Ishikawa (cell line): ENCODE measurements at regions not wholly inside any gene's neighbourhood (a gene's known extent, or its start where the extent isn't known, plus 50 kb on each side); places are given as distances from the start of the nearest gene placed in this dataset.

ENCODE experiments used
- CEBPB ChIP-seq: IDR thresholded peaks from 2 replicates; pipeline ENCODE4 v1.6.1; 2012
- CREB1 ChIP-seq: IDR thresholded peaks from 2 replicates; pipeline ENCODE4 v1.6.1; 2012; ENCODE audit warnings: low read depth
- EGR1 ChIP-seq: IDR thresholded peaks from 2 replicates; pipeline ENCODE4 v1.6.1; 2012
- EP300 ChIP-seq: IDR thresholded peaks from 2 replicates; pipeline ENCODE4 v1.6.1; 2012; ENCODE audit warnings: borderline replicate concordance
- FOXM1 ChIP-seq: IDR thresholded peaks from 2 replicates; pipeline ENCODE4 v1.6.1; 2012; ENCODE audit warnings: low read depth, borderline replicate concordance
- RAD21 ChIP-seq: IDR thresholded peaks from 2 replicates; pipeline ENCODE4 v1.6.1; 2012; ENCODE audit warnings: low read depth
- TAF1 ChIP-seq: IDR thresholded peaks from 2 replicates; pipeline ENCODE4 v1.6.1; 2012; ENCODE audit warnings: low read depth, mild to moderate bottlenecking
- TCF12 ChIP-seq: IDR thresholded peaks from 2 replicates; pipeline ENCODE4 v1.6.1; 2012; ENCODE audit warnings: low read depth
- TEAD4 ChIP-seq: IDR thresholded peaks from 2 replicates; pipeline ENCODE4 v1.6.1; 2012
- YY1 ChIP-seq: IDR thresholded peaks from 2 replicates; pipeline ENCODE4 v1.6.1; 2012; ENCODE audit warnings: low read depth
- ZBTB7A ChIP-seq: IDR thresholded peaks from 2 replicates; pipeline ENCODE4 v1.6.1; 2012; ENCODE audit warnings: low read depth
- TF ChIP-seq, protein P1 (sequence below): IDR thresholded peaks from 2 replicates; pipeline ENCODE4 v1.6.1; 2012; ENCODE audit warnings: low read depth, mild to moderate bottlenecking
- TF ChIP-seq, protein P2 (sequence below): IDR thresholded peaks from 2 replicates; pipeline ENCODE4 v1.6.1; 2012
- TF ChIP-seq, protein P3 (sequence below): IDR thresholded peaks from 2 replicates; pipeline ENCODE4 v1.6.1; 2012

DNA sequence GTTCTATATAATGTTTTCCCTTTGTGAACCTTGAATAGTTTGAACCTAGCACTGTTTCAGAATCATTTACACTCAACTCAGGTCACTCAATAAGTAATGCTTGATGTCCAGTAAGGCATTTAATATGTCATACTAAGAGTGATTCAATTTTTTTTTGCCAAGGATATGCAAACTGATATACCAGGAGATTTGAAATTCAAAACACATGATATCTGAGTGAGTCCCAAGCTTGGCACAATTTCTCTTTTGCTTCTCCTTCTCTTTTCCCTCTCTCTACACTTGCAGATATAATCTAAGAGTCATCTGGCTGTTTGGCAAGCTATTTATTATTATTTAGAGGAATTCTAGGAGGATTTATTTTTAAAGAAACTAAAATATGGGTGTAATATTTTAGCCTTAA lies 61.6 kb upstream of the SPAG17 start:
- TF ChIP-seq, protein P1, sequence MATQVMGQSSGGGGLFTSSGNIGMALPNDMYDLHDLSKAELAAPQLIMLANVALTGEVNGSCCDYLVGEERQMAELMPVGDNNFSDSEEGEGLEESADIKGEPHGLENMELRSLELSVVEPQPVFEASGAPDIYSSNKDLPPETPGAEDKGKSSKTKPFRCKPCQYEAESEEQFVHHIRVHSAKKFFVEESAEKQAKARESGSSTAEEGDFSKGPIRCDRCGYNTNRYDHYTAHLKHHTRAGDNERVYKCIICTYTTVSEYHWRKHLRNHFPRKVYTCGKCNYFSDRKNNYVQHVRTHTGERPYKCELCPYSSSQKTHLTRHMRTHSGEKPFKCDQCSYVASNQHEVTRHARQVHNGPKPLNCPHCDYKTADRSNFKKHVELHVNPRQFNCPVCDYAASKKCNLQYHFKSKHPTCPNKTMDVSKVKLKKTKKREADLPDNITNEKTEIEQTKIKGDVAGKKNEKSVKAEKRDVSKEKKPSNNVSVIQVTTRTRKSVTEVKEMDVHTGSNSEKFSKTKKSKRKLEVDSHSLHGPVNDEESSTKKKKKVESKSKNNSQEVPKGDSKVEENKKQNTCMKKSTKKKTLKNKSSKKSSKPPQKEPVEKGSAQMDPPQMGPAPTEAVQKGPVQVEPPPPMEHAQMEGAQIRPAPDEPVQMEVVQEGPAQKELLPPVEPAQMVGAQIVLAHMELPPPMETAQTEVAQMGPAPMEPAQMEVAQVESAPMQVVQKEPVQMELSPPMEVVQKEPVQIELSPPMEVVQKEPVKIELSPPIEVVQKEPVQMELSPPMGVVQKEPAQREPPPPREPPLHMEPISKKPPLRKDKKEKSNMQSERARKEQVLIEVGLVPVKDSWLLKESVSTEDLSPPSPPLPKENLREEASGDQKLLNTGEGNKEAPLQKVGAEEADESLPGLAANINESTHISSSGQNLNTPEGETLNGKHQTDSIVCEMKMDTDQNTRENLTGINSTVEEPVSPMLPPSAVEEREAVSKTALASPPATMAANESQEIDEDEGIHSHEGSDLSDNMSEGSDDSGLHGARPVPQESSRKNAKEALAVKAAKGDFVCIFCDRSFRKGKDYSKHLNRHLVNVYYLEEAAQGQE = no peak
- TF ChIP-seq, protein P2, sequence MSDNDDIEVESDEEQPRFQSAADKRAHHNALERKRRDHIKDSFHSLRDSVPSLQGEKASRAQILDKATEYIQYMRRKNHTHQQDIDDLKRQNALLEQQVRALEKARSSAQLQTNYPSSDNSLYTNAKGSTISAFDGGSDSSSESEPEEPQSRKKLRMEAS = no peak
- TF ChIP-seq EP300 (no peak), RAD21 (no peak), YY1 (no peak), CREB1 (no peak), EGR1 (no peak), FOXM1 (no peak), CEBPB (no peak), TCF12 (no peak), TAF1 (no peak), ZBTB7A (no peak), TEAD4 (no peak)
- TF ChIP-seq, protein P3, sequence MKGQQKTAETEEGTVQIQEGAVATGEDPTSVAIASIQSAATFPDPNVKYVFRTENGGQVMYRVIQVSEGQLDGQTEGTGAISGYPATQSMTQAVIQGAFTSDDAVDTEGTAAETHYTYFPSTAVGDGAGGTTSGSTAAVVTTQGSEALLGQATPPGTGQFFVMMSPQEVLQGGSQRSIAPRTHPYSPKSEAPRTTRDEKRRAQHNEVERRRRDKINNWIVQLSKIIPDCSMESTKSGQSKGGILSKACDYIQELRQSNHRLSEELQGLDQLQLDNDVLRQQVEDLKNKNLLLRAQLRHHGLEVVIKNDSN = no peak
